ENCODE measurements at regions not wholly inside any gene's neighbourhood (a gene's known extent, or its start where the extent isn't known, plus 50 kb on each side); places are given as distances from the start of the nearest gene placed in this dataset.
"Not testable (repeated sequence)": the region's sequence is repeated elsewhere in the genome, so short reads cannot be mapped to it uniquely, and the experiment has no call there.

DNA sequence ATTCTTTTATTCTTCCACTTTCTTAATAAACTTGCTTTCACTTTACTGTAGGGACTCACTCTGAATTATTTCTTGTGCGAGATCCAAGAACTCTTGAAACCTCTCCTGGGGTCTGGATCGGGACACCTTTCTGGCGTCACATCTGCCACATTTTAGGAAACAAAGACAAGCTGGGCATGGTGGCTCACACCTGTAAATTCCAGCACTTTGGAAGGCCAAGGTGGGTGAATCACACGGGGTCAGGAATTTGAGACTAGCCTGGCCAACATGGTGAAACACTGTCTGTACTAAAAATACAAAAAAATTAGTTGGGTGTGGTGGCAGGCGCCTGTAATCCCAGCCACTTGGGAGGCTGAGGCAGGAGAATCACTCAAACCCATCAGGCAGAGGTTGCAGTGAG is 1399.6 kb downstream of the CDH8 start:
- not testable (repeated sequence) for TF ChIP-seq CTCF (conservative IDR thresholded peaks at IDR 0.05; ENCODE audit: low read depth in 2 of 2); EZH2phosphoT487 (IDR thresholded peaks at IDR 0.05; ENCODE audit: unreplicated experiment); JUNB (IDR thresholded peaks at IDR 0.05; ENCODE audit: unreplicated experiment)
- TF ChIP-seq, protein P1, sequence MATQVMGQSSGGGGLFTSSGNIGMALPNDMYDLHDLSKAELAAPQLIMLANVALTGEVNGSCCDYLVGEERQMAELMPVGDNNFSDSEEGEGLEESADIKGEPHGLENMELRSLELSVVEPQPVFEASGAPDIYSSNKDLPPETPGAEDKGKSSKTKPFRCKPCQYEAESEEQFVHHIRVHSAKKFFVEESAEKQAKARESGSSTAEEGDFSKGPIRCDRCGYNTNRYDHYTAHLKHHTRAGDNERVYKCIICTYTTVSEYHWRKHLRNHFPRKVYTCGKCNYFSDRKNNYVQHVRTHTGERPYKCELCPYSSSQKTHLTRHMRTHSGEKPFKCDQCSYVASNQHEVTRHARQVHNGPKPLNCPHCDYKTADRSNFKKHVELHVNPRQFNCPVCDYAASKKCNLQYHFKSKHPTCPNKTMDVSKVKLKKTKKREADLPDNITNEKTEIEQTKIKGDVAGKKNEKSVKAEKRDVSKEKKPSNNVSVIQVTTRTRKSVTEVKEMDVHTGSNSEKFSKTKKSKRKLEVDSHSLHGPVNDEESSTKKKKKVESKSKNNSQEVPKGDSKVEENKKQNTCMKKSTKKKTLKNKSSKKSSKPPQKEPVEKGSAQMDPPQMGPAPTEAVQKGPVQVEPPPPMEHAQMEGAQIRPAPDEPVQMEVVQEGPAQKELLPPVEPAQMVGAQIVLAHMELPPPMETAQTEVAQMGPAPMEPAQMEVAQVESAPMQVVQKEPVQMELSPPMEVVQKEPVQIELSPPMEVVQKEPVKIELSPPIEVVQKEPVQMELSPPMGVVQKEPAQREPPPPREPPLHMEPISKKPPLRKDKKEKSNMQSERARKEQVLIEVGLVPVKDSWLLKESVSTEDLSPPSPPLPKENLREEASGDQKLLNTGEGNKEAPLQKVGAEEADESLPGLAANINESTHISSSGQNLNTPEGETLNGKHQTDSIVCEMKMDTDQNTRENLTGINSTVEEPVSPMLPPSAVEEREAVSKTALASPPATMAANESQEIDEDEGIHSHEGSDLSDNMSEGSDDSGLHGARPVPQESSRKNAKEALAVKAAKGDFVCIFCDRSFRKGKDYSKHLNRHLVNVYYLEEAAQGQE (IDR thresholded peaks at IDR 0.05; ENCODE audit: unreplicated experiment) = not testable (repeated sequence)
